ENCODE measurements at regions not wholly inside any gene's neighbourhood (a gene's known extent, or its start where the extent isn't known, plus 50 kb on each side); places are given as distances from the start of the nearest gene placed in this dataset.
"Not testable (repeated sequence)": the region's sequence is repeated elsewhere in the genome, so short reads cannot be mapped to it uniquely, and the experiment has no call there.

DNA sequence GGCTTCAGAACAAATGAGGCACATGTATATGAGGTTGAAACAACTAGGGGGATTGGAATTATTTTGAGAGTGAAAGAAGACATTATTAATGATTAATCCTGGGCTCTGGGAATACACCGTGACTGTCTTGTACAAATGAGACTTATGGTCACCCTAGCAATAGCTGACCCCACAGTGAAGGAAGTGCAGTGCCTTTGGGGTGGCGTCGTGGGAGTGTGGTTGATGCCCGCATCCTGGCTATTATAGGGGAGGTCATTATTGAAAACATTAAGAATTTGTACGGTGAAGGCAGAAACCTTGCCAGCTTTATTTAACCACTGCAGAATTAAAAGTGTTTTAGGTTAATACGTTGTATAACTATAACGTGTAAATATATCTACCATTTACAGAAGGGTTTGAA is 296.7 kb downstream of the CYRIA start:
- no peak for DNase-seq (ENCODE audit: low read depth in 2 of 2)

DNA sequence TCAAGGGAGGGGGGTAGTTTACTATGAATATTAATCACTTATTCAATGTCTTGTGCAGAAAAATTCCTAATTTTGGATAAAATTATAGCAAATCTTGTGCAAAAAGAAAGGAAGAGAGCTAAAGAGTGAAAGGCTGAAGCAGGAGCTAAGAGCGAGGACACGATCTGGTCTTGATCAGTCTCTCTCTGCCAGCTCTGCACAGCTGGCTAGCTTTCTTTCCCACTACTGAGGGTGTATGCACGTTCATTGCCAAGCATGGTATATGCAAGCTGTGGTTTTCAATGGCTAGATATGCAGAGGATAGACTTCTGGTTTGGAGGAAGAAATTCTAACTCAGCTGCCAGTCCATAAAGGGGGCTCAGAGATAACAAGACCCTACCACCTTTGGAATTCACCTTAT is 297.3 kb downstream of the CYRIA start:
- DNase-seq (ENCODE audit: low read depth in 2 of 2) = no peak

DNA sequence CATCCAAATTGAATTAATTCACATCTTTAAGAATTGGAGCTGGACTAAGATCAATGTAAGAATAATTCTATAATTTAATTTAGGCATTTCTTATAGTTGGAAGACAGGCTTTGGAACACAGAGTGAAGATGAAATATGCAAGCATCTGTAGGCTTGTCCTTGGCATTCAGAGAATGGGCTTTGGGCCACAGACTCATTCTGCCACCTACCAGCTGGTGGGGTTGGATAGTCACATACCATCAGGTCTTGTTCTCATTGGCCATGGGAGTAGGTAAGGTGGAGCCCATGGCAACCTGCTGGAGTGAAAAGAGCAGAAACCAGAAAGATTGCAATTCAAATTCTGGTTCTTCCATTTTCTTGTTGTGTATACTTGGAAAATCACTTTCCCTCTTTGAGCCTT is 300.3 kb downstream of the CYRIA start:
- no peak for DNase-seq (ENCODE audit: low read depth in 2 of 2)

DNA sequence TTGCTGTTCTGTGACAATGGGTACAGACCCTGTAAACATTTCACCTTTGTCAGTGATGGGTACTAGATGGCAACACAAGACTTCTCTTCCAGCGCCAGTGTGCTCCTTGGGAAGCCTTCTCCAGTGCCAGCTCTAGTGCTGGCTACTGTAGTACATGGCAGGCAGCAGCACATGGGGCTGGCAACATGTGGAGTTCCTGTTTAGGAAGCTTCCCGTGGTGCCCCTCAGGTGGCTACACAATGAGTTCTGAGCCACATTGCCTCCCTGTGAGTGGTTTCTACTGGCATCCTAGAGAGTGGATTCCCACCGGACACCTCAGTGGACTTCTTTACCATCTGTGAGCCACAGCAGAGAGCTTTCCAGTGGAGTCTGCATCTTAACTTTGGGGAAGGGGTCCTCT is 302.1 kb downstream of the CYRIA start:
- DNase-seq (ENCODE audit: low read depth in 2 of 2) = no peak

DNA sequence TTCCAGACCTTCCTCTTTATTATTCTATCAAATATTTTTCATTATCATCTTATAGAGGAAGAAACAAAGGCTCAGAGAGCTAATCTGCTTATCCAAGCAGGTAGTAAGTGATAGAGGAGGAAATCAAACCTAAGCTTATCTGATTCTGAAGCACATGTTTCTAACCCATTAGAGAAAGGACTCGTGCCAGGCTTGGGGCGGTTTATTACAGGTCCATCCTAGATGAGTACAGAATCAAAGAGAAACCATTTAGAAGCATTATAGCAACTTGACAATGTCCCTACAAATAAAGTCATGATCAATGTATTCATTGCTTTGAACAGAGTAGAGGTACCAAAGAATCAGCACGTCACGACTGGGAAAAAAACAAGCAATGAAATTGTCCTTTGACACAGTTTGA is 303.0 kb downstream of the CYRIA start:
- no peak for DNase-seq (ENCODE audit: low read depth in 2 of 2)

DNA sequence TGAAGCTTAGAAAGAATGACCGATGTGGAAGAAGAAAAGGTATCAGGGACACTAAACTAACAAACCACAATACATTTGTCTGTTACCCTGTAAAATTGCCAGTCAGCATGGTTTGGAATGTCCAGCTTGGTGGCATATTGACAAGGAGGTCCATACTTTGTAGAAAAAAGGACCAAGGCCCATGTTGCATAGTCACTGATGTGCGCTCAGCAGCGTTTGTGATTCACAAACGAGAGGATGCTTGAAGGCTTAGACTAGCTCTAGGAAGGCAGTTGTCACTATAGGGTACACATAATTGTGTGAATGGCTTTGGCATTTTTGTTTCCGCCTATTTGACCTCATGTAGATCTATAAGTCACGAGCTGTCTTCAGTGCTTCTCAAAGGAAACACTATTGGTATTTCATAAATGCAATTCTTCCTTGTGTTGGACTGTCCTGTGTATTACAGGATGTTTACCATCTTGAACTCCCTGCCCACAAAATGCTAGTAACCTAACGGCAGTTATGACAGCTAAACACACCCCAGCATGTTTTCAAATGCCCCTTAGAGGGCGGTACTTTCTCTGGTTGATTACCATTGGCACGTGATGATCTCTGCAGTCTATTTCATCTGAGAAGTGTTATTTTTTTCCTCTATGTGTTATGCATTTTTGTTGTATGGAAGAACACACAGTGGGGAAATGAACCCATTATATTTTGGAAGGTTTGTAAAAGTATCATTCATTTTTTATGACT is 304.2 kb downstream of the CYRIA start:
- DNase-seq (ENCODE audit: low read depth in 2 of 2) = no peak

DNA sequence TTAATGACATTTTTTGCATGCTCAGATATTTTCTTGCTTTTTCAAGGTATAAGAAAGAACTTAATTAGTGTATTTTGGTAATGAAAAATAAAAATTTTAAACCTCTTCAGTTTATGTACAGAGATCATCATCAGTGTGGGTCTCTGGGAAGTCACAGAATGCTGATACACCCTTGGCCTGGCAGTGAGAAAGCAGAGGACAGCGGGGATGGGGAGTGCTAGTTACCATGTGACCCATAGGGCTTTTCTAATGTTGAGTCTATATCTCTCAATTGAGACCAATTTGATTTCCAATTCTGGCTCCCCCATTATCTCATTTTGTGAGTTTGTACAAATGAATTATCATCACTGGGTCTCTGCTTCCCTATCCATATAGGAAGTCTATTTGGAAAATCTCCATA is 305.7 kb downstream of the CYRIA start:
- no peak for DNase-seq (ENCODE audit: low read depth in 2 of 2)

DNA sequence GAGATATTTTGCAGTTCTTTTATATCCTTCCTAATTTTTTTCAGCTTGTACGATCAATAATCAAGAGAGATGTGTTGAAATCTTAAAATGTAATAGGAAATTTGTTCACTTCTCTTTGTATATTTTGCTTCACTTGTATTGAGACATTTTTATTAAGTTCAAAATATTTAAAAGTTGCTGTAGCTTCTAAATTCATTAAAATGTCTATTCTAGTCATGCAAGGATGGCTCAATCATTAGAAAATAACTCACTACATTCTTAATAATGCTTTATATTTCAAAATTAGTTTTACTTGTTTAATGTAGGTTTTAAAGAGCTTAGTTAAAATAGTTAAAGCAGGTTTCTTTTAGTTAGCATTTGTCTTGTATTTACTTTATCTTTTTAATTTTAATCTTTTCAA is 308.4 kb downstream of the CYRIA start:
- DNase-seq (ENCODE audit: low read depth in 2 of 2) = no peak

DNA sequence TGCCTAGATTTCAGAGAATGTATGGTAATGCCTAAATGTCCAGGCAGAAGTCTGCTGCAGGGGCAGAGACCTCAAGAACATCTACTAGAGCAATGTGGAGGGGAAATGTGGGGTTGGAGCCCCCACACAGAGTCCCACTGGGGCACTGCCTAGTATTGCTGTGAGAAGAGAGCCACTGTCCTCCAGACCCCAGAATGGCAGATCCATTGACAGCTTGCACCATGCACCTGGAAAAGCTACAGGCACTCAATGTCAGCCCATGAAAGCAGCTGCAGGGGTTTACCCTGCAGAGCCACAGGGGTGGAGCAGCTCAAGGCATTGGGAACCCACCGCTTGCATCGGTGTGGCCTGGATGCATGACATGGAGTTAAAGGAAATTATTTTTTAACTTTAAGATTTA is 314.1 kb downstream of the CYRIA start:
- DNase-seq (ENCODE audit: low read depth in 2 of 2) = no peak

DNA sequence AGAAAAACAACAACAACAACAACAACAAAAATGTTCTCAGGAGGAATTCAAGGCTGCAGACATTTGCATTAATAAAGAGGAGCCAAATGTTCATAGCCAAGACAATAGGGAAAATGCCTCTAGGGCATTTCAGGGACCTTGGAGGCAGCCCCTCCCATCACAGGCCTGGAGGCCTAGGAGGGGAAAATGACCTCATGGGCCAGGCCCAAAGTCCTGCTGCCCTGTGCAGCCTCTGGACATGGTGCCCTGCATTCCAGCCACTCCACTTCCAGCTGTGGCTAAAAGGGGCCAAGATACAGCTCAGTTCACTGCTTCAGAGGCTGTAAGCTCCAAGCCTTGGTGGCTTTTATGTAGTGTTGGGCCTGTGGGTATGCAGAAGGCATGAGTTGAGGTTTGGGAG is 314.5 kb downstream of the CYRIA start:
- no peak for DNase-seq (ENCODE audit: low read depth in 2 of 2)

DNA sequence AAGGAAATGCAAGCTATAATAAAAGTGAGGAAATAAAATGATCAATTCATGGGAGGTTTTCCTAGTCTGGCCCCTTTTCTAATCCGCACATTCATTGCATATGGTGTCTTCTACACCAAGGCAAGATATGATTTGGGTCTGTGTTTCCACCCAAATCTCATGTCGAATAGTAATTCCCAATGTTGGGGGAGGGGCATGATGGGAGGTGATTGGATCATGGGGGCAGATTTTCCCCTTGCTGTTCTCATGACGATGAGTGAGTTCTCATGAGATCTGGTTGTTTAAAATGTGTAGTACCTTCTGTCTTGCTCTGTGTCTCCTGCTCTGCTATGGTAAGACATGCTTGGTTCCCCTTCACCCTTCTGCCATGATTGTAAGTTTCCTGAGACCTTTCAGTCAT is 315.4 kb downstream of the CYRIA start:
- no peak for DNase-seq (ENCODE audit: low read depth in 2 of 2)

DNA sequence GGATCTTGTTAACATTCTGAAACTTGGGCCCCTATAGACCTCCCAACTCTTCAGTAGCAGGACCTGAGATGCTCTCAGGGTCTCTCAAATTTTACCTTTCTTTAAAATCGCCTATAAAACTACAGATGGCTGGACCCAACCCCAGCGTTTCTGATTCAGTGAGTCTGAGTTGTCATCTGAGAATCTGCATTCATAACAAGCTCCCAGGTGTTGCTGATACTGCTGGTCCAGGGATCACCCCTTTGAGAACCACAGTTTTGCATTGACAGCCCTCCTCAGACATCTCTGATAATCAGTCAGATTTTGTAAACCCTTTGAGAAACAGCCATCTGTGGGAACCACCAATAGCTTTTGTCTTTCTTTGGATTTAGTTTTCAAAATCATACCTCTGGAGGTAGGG is 315.8 kb downstream of the CYRIA start:
- DNase-seq (ENCODE audit: low read depth in 2 of 2) = no peak

DNA sequence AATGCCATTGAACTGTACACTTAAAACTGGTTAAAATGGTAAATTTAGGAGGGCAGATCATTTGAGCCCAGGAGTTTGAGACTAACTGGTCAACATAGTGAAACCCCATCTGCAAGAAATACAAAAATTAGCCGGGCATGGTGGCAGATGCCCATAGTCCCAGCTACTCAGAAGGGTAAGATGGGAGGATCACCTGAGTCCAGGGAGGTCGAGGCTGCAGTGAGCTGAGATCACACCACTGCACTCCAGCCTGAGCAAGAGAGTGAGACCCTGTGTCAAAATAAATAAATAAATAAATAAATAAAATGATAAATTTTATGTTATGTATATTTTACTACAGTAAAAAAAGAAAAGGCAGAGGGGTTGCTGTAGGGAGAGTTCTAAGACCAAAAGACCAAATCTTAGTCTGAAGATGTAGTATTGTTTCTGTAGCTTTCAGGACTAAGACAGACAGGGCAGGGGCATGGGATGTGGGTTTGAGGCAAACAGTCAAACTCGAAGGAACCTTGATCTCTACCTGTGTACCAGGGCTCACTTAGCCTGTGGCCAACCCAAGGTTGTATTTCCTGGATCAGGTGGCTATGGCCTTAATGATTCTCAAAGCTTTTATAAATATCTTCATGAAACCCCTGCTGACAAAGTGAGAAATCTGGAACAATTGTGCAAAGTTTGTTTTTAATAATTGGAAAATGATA is 316.7 kb downstream of the CYRIA start:
- DNase-seq (ENCODE audit: low read depth in 2 of 2) = no peak

DNA sequence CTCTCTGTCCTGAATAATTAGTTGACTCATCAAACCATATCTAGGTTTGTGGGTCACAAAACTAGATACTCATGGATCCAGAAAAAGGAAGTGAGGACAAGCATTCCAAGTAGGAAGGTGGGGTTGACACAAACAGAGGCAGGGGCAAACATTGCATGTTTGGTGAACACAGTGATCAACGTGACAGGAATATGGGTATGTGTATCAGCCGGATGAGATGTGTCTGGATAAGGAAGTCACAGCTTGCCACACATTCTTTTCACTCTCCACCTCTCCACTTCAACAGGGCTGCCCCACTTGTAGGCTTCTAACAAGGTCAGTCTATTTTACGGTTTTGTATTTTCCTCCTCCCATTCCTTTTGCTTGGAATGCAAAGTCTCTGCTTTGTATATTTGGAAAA is 319.0 kb downstream of the CYRIA start:
- DNase-seq (ENCODE audit: low read depth in 2 of 2) = no peak

DNA sequence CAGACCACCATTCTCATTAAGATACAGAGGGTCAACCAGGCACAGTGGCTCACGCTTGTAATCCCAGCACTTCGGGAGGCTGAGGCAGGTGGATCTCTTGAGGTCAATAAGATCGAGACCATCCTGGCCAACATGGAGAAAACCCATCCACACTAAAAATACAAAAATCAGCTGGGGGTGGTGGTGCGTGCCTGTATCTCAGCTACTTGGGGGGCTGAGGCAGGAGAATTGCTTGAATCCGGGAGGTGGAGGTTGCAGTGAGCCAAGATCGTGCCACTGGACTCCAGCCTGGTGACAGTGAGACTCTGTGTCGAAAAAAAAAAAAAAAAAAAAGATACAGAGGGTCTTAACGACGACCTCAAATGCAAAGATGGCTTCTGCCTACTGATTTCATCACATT is 320.4 kb downstream of the CYRIA start:
- not testable (repeated sequence) for DNase-seq (ENCODE audit: low read depth in 2 of 2)

DNA sequence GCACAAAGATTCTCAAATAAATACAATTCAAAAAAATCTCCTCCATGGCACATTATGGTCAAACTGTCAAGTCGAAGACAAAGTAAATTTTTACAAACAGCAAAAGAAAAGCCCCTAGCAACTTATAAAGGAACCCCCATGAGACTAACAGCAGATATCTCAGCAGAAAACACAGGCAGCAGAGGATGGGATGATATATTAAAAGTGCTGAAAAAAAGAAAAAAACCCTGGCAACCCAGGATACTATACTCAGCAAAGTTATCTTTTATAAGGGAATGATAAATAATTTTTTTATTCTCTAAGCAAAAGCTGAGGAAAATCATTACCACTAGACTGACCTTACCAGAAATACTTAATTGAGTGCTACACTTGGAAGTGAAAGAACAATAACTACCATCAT is 326.4 kb downstream of the CYRIA start:
- DNase-seq (ENCODE audit: low read depth in 2 of 2) = no peak

DNA sequence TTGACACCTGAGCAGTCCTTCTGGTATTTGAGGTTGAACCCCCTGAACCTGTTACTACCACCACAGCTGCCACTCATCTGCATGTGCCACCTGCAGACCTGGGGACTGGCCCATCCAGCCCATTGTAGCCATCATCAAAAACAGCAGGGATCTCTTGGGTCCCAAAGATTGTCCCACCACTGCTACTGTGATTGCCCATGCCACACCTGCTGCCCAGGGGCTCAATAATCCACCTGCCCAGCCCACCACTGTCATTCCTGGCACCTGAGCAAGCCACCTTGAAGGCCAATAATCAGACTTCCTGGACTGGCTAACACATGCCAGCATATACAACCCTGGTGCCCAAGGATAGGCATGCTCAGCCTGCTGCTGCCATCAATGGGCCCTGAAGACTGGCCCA is 327.6 kb downstream of the CYRIA start:
- DNase-seq (ENCODE audit: low read depth in 2 of 2) = no peak

DNA sequence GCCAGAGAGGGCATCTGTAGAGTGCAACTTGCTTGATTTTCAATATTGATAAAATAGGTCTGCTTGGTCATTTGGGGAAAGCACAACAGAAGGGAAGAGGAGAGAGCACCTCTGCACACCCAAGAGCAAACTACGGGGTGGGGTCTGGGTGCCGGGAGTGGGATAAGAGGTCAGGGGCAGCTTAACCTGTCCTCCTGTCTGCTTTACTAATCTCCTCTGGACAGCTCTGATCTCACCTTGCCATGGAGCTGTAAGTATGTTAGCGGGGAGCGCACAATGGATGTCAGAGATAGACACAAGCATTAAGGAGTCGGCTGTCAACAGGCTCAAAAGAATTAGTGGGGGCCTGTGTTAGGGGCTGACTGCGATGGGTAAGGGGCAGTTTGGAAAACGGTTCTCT is 328.7 kb downstream of the CYRIA start:
- DNase-seq (ENCODE audit: low read depth in 2 of 2) = no peak

DNA sequence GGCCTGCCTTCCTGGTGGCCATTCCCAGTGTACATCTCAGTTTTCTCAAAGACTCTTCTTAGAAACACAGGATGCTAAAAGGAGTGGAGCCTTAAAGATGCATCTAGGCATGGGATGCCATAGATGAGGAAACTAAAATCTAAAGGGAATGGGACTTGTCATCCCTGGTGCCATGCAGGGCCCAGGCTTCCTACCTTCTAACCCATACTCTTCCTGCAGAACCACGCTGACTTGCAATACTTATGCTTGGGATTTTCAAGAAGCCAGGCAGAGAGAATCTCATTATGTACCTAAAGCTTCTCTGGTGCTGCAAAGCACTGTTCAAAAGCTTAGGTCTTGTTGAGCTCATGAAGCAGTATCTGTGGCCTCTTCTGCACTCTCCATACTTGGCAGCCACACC is 329.1 kb downstream of the CYRIA start:
- DNase-seq (ENCODE audit: low read depth in 2 of 2) = no peak

DNA sequence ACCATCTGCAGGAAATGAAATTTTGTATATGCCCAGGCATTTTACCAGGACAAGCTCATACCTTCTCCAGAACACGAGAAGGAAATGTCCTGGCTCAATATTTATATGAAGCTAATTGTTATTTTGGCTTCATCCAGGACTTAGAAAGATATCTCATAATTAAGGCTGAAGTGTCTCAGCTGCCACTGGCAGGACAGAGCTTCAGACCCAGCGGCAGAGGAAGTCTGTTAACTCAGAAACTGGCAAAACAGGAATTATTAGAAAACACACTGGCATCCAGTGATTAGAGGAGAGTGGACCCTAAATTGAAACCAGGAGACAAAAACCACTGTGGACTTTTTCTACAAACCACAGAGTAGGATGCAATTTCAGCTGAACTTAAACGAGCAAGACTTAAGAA is 329.7 kb downstream of the CYRIA start:
- no peak for DNase-seq (ENCODE audit: low read depth in 2 of 2)

DNA sequence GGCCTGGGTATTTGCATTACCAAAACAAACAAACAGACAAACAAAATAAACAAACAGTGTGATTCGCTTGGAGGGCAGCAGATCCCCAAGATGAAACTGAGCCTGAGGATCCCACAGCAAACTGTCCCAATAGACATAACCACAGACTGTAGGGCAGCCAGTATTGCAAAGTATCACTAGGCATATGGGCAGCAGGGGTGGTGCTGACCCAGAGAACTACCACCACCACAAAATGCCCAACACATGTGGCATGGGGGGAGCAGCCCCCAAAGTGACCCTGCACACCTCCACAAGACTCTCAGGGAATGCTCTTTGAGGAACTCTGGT is 330.1 kb downstream of the CYRIA start:
- no peak for DNase-seq (ENCODE audit: low read depth in 2 of 2)

DNA sequence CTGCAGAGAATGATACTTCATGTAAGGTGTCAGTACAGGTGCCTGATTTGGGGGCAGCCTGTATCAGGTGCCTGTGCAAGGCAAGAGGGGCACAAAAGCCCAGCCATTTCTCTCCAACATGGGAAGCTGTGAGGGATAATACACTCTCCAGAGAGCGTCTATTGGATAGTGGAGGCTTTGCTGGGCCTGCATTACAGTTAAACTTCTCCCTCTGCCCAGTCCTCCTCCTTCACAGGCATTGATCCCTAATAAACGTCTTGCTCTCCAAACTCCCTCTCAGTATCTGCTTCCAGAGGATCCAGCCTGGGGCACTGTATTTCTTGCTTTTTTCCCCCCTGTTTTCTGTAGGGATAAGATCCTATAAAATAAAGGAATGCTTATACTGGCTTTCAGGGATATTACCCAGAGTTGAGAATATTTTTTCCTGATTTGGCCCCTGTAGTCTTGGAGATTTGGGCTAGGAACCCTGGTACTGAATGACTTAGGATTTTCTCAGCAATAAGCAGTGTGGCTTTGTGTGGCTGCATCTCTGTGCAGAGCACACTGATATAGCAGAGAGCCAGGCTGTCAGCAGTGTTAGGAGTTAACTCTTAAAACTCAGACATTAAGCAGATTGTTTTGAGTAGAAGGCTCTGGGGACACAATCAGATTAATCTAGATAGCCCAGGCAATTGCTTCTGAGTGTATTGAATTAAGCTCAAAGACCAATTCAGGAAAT is 330.6 kb downstream of the CYRIA start:
- DNase-seq (ENCODE audit: low read depth in 2 of 2) = no peak

DNA sequence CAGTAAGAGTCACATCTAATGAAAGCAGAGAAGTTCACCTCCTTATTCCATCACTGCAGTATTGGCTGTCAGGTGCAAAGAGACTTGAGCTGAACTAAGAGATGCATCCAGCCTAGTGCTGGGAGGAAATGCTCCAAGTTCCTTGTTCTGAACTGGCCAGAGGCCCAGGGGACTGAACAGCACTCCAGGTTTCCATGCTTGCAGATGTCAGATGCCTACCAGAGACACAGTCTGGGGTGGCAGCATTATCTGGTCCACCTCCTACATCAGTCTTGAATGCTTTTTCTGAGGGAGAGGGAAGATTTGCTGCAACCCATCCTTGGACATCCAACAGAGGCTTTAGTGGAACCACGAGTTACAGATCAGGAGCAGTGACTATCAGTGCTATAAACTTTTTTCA is 331.3 kb downstream of the CYRIA start:
- DNase-seq (ENCODE audit: low read depth in 2 of 2) = no peak
